Adrenal gland (tissue), 5 donors: ENCODE measurements at regions not wholly inside any gene's neighbourhood (a gene's known extent, or its start where the extent isn't known, plus 50 kb on each side); places are given as distances from the start of the nearest gene placed in this dataset.

Experiments
- POLR2A ChIP-seq, 2 donors: fragments of 450-650 bp; IDR thresholded peaks; one replicate each; pipeline ENCODE4 v1.6.1; 2017; ENCODE audit warnings: antibody characterized with exemption in 2 of 2, mild to moderate bottlenecking in 2 of 2, moderate library complexity in 1 of 2
- TF ChIP-seq, protein P1 (sequence below), 6 experiments: fragments of 450-650 bp in 4 of 6; fragments of 200-600 bp in 2 of 6; sonication (generic) in 1 of 6; IDR thresholded peaks; 1 replicate in 5 of 6; 2 replicates in 1 of 6; pipeline versions ENCODE4 v1.5.1 to v1.8.0; 2016 to 2021; ENCODE audit warnings: antibody characterized with exemption in 6 of 6, mild to moderate bottlenecking in 2 of 6, moderate library complexity in 1 of 6
- donor health status: DM: no; HTN: no; CAD: no.

DNA sequence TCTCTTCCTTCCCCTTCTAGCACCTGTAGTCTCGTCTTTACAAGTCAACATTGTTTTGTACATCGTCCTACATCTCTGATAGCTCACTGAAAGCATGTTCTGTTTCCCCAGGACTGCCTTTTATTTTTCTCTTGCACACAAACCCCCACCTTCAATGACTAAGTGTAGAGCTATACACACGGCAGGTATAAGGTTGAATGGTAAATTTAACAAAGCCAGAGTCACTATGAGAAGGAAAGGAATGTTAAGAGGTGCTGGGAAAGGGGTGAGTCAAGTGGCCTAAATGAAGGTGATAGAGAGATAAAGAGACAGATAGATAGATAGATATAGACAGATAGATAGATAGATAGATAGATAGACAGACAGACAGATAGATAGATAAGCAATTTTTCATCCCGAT is 134.3 kb upstream of the ATP1B1 start:
- TF ChIP-seq, protein P1, sequence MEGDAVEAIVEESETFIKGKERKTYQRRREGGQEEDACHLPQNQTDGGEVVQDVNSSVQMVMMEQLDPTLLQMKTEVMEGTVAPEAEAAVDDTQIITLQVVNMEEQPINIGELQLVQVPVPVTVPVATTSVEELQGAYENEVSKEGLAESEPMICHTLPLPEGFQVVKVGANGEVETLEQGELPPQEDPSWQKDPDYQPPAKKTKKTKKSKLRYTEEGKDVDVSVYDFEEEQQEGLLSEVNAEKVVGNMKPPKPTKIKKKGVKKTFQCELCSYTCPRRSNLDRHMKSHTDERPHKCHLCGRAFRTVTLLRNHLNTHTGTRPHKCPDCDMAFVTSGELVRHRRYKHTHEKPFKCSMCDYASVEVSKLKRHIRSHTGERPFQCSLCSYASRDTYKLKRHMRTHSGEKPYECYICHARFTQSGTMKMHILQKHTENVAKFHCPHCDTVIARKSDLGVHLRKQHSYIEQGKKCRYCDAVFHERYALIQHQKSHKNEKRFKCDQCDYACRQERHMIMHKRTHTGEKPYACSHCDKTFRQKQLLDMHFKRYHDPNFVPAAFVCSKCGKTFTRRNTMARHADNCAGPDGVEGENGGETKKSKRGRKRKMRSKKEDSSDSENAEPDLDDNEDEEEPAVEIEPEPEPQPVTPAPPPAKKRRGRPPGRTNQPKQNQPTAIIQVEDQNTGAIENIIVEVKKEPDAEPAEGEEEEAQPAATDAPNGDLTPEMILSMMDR (IDR thresholded peaks at IDR 0.05), result no peak
- TF ChIP-seq POLR2A (IDR thresholded peaks at IDR 0.05), result no peak
